Fibroblast of peridontal ligament (primary cell): ENCODE measurements at regions not wholly inside any gene's neighbourhood (a gene's known extent, or its start where the extent isn't known, plus 50 kb on each side); places are given as distances from the start of the nearest gene placed in this dataset.
A peak's percentile ranks its signal among the peaks of the same experiment; 100 is the strongest.

ENCODE experiments used
- DNase-seq: peaks from one replicate; pipeline ENCODE4 v3.0.0-alpha.2; 2010; ENCODE audit errors: extremely low read depth

GRCh38 chr3:31140470-31140869 lies 246.0 kb upstream of the GADL1 start:
- DNase-seq, result peak; percentile 8

DNA sequence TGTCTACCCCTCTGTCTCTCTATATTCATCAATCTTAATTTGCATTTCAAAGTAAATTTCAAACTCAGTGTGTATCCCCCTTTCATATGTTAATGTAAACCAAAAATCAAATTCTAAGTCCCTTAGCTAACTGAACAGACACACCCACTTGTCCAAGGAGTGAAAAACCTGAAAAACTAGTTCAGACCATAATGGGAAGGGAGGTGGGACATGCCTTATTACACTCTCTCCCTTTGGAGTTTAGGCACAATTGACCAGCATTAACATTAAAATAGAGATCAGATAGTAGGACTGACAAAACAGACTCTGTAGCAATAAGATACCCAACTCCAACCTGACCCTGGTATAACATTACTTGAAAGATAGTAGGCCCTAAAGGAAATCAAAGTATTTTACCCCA lies 247.7 kb upstream of the GADL1 start:
- DNase-seq, result no peak

- no peak for DNase-seq
Observed at GRCh38 chr3:31142543-31142942, 248.1 kb upstream of the GADL1 start.

- no peak for DNase-seq
Observed at GRCh38 chr3:31145062-31145461, 250.6 kb upstream of the GADL1 start.

DNA sequence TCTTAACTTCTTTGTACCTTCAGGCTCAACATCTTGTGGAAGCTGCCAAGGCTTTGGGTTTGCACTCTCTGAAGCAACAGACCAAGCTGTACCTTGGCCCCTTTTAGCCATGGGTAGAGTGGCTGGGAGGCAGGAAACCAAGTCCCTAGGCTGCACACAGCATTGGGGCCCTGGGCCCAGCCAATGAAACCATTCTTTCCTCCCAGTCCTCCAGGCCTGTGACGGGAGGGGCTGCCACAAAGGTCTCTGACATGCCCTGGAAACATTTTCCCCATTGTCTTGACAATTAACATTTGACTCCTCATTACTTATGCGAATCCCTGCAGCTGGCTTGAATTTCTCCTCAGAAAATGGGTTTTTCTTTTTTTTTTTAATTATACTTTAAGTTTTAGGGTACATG lies 253.1 kb upstream of the GADL1 start:
- DNase-seq, result no peak

- no peak for DNase-seq
Observed at GRCh38 chr3:31157047-31157694, 262.7 kb upstream of the GADL1 start.

DNA sequence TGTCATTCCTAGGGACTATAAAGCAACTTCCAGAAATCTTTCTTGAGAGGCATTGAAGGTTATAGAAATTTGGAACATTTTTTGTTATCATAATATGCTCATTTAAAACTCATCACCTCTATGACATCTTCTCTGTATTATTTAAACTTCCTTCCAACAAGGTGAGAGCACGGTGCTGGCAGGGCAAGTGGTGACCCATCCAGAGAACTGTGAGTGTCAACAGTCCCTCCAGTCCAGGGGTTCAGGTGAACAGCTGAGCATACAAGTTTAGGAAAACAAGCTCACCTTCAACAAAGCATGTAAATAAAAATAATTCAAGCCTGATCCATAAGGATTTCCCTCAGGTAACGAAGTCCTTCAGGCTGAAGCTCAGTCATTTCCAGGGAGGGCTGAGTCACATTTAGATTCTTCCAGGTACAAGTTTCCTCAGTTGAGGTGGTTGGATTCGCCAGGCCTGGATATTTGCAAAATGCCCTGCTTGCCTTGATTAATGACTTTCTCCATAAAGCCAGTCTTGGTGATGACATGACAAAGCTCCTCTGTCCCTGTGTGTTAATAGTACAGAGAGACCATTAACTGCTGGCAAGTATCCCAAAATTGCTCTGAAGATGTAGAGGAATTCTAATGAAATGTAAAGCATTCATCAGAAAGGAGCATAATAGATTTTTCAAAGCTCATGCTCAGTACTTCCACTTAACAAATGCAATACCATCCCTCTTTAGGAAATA lies 263.6 kb upstream of the GADL1 start:
- DNase-seq, result no peak

- DNase-seq, result peak; percentile 59
Observed at GRCh38 chr3:31159331-31160039, 265.0 kb upstream of the GADL1 start.

DNA sequence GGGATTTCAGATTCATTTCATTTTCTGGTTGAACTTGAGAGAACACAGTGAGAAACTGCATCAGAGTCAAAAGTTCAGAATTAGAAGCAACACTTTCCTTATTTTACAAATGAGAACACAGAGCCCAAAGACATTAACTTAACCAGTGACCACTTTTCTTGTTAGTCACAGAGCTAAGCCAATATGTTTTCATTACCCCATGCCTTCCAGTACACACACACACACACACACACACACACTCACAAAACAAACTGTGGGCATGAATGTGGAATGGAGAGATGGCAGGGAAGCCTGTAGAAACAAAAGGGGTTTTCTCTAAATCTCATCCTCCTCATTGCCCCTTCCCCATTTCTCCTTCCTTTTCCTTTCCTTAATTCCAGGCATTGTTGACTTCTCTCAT lies 267.4 kb upstream of the GADL1 start:
- no peak for DNase-seq

DNA sequence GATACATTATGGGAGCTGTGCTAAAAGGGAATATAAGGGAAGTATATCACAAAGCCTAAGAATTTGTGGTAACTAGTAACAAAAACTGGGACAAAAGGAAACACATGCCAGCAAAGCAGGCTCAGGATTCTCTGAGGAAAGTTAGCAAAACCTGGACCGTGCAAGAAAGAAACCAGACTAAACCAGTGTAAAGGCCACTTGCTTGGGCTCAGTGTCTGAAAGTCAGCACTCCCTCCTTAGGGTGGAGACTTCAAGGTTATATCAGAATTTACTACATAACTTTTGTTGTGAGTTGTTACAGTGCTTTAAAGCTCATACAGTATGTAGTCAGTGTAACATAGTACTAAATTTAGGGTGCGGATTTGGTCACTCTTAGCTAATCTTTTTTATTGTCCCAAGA lies 269.9 kb upstream of the GADL1 start:
- DNase-seq, result no peak

GRCh38 chr3:31165399-31165860 lies 271.0 kb upstream of the GADL1 start:
- no peak for DNase-seq

DNA sequence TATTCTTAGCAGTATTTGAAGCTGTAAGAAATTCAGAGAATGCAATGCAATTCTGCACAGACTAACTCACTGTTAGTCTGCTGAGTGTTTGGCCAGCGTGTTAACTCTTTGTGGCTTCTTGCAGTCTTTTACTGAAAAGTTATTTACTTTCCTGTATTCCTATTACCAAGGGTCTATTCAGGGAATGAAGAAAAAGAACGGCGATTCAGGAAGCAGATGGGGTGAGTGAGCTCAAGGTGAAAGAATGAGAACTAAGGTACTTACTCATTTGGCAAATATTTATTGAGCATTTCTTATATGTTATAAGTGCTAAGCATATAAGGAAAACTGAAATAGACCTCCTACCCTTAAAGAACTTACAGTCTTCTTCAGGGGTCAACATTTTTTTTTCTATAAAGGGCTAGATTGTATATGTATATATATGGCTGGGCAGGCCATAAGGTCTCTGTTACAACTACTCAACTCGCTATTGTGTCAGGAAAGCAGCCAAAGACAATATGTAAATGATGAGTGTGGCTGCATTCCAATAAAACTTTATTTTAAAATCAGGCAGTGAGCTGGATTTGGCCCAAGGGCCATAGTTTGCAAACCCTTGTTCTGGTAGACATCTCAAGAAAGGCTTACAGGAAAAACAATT lies 271.9 kb upstream of the GADL1 start:
- DNase-seq, result peak; percentile 88

DNA sequence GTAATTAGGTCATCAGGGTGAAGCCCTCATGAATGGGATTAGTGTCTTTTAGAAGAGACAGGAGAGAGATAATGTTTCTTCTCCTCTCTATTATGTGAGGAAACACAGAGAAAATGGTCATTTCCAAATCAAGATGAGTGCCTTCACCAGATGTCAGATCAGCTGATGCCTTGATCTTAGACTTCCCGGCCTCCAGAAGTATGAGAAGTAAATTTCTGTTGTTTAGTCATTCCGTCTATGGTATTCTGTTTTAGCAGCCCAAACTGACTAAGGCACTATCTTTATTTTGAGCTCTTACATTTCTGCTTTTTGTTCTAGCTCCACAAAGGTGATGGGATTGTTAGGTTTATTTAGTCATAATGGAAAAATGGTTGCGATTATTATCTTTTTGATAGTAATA lies 273.2 kb upstream of the GADL1 start:
- no peak for DNase-seq

DNA sequence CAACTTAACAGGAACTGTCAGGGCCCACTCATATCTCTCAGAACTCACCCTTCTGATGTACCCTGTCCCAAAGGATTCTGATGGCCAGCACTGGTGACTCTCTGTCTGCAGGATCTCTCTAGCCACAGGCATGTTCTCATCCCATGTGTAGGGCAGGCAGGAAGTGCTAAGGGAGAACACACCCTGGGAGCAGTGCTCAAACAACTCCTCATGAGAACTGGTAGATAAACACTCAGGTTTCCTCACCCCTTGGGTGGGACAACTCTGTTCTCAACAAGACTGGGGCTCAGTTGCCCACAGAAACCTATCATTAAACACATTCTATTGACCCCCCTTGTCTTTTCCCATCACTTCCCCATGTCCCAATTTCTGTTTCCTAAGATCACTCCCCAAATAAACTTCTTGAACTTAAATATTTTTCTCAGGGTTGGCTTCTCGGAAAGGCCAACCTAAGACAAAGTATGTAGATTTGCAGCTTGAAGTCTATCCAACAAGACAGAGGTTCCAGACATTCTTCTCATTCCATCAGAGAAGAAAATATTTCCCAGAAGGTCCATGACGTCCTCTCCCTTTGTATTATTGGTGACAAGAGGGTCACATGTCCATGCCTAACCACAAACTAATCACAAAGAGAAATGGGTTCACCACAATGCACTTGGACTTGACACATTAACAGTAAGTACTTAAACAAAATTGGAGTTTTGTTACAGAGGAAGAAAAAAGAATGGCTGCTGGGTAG lies 276.6 kb upstream of the GADL1 start:
- DNase-seq, result peak; percentile 93

DNA sequence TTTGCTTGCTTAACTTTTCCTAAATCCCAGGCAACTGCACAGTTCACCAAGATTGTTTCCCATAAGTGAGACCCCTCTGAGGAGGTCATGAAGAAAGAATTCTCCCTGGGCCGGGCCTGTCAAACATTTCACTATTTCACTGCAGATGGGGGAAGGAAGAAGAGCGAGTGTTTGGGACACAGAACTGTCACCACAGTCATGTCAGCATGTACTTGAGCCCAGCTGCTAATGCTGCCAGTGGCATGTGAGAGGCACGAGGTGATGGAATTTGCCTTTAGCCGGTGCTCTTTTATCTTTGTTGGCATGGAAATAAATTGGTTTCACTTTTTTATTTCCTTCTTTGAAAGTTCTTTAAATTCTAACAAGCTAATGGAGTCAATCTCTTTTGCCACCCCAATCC lies 277.9 kb upstream of the GADL1 start:
- no peak for DNase-seq

DNA sequence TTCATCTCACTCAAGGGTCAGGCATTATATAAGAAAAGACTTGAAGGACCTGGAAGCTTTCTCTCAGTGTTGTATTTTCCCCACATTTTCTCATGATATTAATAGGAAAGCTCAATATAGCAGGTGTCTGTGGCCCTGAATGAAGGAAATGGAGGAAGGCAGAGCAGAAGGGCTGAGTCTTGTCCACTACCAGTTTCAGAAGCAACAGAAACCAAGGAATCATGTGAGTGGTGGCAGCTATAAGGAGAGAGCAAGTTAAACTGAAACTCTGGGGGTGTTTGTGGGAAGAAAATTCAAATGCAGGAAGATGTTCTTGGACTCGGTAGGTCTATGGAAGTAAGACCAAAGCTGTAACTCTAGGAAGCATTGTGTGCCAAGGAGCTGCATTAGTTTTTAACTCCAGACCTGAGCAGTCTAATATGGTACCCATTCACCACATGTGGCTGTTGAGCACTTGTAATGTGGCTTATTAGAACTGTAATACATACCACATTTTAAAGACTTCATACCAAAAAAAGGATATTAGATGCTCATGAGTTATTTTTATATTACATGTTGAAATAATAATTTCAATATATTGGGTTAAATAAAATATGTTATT lies 278.8 kb upstream of the GADL1 start:
- no peak for DNase-seq

DNA sequence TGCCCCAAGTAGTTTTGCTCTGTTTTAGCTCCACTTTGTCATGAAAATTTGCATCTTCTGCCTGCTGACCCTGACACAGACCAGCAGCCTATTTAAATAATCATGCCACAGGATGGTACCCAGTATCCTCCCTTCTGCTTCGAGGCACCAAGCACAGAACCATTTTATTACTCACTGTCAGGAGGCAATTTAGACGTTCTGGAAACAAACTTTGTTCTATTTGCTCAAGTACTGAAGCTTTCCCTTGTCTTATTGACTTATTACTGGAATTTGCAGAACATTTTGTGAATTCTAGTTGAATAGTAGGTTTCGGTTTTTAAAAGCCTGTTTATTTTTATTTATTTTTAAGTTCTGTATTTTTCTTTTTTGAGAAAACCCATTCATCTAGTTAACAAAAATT lies 279.6 kb upstream of the GADL1 start:
- no peak for DNase-seq

- no peak for DNase-seq
Observed at GRCh38 chr3:31176045-31176444, 281.6 kb upstream of the GADL1 start.

DNA sequence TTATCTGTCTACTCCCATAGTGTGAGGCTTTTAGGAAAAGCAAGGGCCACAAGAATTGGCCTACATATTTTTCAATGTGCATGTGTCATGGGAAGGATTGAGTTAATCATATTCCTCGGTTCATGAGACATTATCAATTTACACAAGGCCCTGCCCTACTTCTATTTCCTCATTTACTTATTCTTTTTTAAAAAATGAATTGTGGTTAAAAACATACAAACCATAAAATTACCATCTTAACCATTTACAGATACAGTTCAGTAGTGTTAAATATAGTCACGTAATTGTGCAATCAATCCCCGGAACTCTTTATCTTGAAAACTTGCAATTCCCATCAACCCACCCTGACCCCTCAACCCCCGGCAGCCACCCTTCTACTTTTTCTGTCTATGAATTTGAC lies 284.0 kb upstream of the GADL1 start:
- no peak for DNase-seq

DNA sequence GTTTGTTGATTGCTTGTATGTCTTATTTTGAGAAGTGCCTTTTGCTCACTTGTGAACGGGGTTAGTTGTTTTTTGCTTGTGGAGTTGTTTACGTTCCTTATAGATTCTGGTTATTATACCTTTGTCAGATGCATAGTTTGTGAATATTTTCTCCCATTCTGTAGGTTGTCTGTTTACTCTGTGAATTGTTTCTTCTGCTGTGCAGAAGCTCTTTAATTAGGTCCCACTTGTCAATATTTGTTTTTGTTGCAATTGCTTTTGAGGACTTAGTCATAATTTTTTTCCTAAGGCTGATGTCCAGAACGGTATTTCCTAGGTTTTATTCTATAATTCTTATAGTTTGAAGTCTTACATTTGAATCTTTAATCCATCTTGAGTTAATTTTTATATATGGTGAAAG lies 285.3 kb upstream of the GADL1 start:
- DNase-seq, result no peak

DNA sequence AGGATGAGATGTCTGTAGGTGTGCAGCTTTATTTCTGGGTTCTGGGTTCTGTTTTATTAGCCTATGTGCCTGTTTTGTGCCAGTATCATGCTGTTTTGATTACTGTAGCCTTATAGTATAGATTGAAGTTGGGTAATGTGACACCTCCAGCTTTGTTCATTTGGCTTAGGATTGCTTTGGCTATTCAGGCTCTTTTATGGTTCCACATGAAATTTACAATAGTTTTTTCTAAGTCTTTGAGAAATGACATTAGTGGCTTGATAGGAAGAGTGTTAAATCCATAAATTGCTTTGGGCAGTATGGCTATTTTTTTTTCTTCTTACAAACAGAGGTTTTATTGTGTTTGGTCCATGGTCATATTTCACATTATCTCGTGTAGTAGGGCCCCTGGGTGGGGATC lies 285.8 kb upstream of the GADL1 start:
- no peak for DNase-seq
